Fibroblast of skin of scalp (primary cell): ENCODE measurements at regions not wholly inside any gene's neighbourhood (a gene's known extent, or its start where the extent isn't known, plus 50 kb on each side); places are given as distances from the start of the nearest gene placed in this dataset.

Experiments used
- DNase-seq: peaks from one replicate; pipeline ENCODE4 v3.0.0-alpha.2; 2013

DNA sequence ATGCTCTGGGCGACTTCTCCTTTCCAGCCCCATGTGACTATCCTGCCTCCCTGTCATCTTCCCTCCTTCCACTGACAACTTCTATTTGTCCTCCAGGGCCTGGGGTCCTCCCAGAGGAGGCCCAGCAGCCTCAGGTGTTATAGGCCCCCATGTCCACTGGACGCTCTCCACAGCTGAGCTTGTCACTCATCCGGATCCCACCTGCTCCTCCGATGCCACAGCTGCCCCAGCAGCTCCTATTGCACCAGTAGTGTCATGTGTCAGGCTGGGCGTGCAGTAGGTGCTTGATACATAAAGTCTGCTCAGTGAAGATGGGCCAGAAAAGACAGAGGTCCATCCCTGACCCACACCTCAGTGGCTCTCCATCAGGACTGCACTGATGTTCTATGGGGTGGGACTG is 305.7 kb upstream of the MYT1L start:
- no peak for DNase-seq

DNA sequence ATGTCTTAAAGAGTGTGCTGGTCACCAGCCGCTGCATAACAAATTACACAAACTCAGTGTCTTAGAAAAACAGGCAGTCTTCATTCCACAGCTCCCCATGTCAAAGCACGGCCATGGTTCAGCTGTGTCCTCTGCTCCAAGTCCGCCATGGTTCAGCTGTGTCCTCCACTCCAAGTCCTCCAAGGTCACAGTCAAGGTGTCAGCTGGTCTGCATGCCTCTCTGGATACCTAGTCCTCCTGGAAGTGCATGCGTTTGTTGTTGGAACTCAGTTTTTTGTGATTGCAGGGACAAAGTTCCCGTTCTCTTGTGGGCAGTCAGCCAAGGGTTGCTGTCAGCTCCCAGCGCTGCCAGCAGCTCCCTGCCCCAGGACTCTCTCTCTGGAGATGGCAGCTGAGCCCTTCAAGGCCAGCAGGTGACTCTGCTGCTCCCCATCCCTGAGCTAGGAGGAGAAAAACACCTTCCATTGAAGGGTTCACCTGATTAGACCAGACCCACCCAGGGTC is 304.0 kb upstream of the MYT1L start:
- no peak for DNase-seq

DNA sequence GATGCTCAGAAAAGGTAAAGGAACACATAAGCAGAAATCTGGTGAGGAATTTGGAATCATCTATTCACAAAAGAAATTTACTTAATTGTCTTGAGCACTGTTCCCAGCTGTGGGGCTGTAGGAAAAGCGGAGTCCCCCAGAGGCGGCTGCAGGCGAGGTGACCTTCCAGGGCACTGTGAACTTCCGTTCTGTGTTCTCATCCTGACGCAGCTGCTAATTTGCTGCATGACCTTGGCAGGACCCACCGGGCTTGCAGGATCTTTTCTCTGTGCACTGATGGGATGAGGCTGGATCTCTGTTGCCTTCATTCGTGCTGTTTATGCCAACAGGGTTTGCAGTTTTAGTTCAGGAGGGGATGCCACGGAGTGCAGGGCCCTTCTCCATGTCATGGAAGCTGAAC is 301.9 kb upstream of the MYT1L start:
- DNase-seq, result no peak

DNA sequence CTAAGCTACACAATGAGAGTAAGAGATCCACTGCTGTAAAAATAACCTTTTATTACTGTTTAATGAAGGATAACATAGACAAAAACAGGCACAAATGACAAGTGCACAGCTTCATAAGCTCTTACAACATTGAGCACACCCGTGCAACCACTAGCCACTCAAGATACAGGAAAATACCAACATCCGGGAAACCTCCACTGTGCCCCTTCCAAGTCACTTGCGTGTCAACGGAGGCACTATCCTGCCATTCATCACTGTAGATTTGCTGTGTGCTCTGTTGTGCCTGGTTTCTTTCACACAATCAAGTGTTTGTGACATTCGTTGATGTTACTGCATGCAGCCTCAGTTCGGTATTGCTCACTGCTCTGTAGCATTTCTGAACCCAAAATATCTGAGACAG is 292.9 kb upstream of the MYT1L start:
- no peak for DNase-seq

DNA sequence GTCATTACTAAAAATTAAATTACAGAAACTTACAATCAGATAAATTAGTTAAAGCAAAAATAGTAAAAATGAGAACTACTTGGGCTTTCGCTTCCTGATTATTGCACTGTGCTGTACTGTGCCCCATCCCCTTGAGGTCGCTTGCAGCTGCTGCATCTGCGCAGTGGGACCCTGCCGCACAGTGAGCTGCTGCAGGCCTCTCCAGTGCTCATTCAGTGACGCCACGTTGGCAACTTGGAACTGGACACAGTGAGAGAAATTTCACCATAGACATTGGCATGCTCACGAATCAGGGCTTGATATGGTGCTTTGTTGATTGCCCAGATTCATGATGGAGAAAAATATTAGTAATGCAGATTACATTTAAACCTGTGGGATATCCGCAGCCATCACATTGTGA is 290.8 kb upstream of the MYT1L start:
- no peak for DNase-seq

DNA sequence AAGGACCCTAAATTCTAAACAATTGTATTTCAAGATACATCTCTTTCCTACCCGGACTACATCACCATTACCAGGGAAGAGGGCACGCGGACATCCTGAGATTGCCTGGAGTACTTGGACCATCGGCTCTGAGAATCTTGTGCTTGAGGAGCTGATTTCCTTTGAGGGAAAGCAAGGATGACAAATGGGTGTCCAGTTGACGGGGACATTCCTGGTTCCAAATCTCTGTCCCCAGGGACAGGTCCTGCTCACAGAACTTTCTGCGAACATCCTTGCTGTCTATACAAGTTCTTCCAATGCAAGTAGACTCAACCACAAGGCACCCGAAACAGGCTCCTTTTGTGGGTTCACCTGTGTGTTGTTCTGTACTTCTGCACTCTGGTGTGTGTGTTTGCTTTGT is 289.5 kb upstream of the MYT1L start:
- DNase-seq, result no peak

DNA sequence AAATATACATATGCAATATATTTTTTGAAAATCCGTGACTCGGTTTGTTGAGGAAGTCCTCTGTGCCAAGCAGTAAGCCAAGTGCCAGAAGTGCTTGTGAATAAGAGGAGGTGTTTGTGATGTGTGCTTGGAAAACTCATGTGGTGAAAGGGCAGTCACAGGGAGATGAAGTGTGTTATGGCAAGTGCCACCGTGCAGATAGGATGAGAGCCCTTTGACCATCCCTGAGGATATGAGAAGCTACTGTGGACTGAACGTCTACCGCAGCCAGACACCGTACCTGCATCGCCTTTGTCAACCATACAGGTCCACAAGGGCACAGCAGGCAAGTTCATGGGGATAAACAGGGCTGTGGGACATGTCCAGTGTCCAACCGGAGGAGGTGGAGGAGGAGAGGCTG is 288.9 kb upstream of the MYT1L start:
- DNase-seq, result no peak

DNA sequence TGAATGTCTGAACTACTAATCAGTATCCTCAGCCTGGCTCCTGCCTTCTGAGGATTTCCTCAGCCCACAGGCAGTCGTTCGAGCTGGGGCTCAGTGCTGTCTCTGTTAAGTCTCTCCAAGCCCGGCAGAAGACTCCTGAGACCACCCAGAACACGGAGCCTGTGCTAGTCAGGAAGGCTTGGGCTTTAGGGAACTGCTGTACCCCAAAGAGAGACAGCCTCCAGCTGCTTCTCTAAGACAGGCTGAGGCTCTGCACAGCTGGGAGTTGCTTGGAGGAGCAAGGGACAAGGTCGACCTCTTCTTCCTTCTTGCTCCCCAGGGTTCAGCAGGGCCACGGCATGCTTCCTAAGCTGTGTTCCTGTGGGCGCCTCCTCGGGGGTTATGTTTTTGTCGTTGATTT is 283.4 kb upstream of the MYT1L start:
- DNase-seq, result no peak

DNA sequence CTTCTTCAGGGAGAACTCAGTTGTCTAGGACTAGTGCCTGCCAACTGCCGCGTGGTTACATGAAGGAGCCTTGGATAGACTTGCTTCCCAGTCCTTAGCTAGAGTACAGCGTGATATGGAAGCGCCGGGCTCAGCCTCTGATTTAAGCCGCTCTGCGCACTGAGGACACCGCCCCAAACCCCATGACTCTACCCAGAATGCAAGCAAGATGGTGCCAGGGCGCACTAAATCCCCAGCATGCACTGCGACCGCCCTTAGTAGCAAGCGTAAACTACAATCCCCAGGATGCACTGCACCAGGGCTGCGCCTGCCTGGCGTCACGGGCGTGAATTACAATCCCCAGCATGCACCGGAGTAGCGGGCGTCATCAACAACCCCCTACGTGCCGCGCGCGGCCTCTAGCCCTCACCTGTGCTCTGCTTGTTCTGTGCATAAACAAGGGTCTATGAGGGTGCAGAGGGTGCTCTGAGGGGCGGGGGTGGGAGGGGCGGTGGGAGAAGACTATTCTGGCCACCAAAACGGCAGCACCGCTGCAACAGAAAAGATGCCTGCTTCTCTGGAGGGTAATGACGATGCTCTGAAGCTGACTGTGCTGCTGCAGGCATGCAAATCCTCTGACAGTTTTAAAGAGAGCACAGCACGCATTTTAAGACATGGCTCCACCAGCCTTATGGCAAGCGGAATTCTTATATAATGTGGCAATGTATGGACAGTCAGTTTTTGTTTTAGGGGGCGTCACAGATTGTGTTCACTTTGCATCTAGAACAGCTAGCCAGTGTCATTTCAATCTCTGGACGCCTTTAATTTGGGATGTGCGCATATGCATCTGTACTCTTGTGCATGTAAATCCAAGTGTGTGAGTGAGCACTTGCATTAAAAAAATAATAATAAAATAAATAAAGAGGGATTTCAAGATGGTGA is 282.5 kb upstream of the MYT1L start:
- DNase-seq, result peak; percentile 90

DNA sequence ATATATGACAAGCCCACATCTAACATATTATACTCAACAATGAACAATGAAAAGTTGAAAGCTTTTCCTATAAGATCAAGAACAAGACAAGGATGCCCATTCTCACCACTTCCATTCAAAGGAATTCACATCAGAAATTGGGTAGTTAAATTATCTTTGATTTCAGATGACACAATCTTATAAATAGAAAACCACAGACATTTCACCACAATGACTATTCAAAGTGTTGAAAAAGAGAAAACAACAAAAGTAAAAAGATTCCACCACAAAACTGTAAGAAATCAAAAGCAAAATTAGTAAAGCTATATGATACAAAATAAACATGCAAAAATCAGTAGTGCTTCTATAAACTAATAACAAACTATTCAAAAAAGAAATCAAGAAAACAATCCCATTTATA is 279.7 kb upstream of the MYT1L start:
- no peak for DNase-seq

DNA sequence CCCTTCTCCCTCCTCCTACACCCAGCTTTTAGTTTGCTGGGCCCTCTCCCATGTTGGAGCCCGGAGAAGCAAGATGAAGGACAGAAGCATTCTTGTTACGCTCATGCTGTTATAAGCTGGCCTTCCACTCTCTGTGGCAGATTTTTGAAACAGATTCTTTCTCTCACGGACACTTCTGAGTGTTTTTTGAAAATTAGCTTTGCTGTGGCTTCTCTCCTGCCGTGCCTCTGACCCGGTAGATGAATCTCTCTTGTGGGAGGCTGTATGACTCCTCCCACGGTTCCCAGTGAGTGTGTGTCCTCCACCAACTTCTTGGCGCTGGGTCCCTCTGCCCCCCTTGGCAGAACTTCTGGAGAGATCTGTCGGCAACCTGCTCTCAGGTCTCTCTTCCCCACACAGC is 269.3 kb upstream of the MYT1L start:
- DNase-seq, result no peak

DNA sequence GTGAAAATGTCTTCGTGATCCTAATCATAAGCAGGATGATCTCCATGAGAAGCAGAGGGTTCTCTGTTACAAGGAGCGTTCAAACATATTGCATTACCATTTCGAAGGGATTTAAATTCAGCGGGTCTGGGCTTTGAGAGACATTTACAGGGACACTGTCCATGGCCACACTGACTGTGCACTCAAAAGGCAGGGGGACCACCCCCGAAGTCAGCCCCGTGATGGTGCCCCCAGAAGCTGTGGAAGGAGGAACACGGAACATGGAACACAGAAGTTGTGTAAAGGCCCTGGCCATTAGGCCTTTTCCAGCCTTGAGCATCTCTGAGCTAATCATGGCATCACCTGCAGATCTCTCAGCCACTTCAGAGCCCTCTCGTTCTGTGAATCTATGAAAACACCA is 268.4 kb upstream of the MYT1L start:
- no peak for DNase-seq

DNA sequence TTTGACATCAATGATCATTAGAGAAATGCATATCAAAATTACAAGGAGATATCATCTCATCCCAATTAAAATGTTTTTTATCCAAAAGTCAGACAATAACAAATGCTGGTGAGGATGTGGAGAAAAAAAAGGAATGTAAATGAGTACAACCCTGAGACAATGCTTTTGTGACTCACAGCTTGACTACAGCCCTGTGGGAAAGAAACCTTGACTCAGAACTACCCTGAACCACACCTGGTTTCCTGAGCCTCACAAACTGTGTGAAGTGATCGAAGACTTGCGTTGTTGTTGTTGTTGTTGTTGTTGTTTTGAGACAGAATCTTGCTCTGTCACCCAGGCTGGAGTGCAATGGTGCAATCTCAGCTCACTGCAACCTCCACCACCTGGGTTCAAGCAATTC is 266.6 kb upstream of the MYT1L start:
- no peak for DNase-seq

DNA sequence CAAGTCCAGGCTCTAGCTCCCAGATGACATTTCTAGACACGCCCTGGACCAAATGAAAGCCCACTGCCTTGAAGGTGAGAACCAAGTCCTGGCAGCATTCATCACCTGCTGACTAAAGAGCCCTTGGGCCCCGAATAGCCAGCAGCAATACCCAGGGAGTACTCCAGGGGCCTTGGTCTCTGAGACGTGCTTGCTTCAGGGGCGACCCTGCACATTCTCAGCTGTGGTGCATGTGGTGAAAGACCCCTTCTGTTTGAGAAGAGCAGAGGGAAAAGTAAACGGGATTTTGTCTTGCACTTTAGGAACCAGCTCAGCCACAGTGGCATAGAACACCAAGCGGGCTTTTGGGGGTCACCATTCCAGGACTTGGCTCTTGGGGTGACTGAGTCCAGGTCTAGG is 260.5 kb upstream of the MYT1L start:
- no peak for DNase-seq

DNA sequence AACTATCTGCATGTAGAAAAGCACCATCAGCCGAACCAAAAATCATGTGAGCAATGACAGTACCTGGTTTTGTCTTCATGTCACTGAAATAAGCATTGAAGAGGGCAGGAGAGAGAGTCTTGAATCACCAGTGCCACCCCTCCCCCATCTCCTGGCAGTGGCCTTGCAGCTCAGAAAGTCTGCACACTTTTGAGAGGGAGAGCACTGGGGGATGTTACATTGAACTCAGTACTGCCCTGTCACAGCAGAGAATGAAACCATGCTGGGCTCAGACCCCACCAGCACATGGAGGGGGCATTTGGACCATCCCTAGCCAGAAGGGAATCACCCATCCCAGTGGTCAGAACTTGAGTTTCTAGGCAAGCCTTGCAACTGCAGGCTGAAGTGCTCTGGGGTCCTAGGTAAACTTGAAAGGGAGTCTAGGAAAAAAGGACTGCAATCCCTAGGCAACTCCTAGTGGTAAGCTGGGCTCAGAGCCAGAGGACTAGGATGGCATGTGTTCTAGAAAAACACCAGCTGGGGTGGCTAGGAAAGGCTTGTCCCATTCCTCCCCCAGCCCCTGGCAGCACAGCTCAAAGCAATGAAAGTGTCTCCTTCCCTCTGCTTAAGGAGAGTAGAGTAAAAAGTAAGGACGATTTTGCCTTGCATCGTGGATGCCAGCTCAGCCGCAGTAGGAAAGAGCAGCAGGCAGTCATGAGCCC is 259.9 kb upstream of the MYT1L start:
- DNase-seq, result no peak

DNA sequence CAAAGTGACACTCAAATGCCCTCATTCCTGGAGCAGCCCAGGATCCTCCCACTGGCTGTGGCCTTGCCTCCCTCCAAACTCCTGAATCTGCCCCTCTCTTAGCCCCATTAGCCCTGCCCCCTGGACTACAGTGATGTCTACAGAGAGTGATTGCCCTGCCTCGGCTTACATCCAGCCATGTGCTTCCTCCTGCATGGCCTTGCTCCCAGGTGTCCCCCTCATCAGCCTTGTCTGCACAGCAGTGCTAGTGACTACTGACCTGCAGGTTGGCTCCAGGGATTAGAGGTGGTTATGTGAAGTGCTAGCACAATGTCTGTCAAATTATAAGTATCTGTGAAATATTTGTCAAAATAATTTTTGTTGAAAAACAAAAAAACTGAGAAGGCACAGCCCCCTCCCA is 259.1 kb upstream of the MYT1L start:
- no peak for DNase-seq

DNA sequence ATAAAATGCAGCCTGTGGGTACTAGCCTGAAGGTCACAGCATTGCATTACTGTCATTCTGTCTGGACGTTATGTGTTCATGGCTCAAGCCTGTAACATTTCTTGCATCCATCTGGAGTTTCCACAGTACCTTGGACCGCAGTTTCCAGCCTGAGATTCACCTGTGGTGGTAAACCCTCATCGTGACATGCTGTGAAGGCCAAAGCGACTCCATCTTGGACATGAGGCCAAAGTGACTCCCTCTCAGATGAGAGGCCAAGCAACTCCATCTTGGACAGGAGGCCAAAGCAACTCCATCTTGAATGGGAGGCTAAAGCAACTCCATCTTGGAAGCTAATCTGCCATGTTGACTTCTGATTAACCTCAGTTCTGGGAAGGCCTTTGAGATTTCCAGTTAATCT is 257.7 kb upstream of the MYT1L start:
- no peak for DNase-seq

DNA sequence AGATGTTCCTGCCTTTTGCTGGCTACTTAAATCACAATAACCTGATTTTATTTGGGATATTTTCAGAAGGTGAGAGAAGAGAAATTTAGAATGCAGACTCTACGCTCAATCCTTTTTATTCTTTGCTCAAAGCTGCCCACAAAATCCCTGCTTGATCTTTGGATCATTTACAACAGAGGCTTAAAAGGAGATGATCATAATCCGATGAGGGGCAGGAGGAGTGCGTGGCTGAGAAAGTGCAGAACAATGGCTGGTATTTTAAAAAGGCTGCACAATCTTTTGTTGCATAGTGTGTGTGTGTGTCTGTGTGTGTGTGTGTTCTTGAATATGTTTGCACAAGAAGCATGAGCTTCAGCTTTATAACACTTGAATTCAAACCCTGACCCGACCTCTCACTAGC is 256.3 kb upstream of the MYT1L start:
- DNase-seq, result no peak

DNA sequence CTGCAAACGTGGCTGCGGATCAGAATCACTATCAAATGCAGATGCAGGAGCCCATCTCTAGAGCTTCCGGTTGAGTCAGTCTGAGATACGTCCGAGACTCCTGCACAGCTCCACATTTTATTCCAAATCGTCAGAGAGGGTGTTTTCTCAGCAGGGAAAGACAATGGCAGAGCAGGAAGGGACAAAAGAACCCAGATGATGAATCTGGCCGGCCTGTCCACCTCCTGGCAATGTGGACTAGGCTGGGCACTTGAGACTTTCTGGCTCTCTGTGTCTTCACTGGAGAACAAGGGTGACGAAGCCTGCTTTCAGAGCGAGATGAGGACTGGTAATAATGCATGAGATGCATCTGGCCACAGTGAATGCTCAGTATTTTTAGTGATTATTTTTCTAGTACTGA is 255.9 kb upstream of the MYT1L start:
- no peak for DNase-seq

DNA sequence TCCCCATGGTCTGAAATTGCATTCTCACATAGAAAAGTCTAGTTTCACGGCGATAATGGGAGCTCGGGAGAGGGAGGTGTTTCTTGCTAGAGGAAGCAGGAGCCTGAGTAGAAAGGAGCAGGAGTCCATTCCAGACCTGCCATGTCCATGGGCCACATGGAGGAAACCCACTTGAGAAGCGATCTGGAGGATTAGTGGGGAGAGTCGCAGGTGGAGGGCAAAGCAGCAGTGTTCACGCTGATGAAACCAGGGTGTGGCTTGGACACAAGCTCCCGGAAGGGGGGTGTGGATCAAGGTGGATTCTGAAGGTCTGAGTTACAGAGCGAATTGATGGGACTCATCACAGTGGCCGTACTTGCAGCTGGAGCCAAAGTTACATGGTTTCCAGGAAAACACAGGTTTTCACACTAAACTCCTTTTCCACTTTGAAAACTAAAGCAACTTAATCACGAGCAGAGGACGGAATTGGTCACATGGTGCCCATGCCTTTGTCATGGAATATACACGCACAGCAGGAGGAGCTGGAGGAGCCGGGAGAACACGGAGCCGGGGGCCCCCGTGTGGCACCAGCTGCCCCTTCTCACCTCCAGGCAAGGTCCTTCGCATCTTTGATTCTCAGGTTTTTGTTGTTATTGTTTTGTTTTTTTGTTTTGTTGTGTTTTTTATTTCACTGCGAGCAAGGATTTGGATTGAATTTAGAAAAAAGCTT is 255.1 kb upstream of the MYT1L start:
- no peak for DNase-seq

DNA sequence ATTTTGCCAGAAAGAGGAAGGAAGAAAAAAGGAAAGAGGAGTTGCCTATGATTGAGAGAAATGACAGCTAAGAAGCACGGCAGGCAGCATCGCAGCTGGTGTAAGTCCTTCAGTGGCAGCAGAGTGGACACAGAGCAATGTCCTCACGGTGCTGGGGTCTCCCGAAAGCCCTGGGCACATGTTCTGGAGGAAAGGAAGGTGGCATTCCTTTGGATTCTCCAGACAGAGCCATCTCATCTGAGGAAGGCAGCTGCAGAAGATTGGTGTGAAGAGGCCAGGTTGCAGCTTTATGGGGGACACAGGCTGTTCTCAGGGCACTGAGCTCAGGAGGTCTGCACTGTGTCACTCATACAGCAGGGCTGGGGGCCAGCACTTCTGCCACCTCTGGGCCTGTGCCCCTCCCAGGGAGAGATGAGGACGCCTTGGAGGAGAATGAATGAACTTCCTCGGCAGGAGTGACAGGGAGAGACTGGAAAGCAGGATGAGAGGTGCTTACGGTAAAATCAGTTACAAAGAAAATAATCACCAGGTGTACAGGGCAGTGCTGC is 252.0 kb upstream of the MYT1L start:
- no peak for DNase-seq

DNA sequence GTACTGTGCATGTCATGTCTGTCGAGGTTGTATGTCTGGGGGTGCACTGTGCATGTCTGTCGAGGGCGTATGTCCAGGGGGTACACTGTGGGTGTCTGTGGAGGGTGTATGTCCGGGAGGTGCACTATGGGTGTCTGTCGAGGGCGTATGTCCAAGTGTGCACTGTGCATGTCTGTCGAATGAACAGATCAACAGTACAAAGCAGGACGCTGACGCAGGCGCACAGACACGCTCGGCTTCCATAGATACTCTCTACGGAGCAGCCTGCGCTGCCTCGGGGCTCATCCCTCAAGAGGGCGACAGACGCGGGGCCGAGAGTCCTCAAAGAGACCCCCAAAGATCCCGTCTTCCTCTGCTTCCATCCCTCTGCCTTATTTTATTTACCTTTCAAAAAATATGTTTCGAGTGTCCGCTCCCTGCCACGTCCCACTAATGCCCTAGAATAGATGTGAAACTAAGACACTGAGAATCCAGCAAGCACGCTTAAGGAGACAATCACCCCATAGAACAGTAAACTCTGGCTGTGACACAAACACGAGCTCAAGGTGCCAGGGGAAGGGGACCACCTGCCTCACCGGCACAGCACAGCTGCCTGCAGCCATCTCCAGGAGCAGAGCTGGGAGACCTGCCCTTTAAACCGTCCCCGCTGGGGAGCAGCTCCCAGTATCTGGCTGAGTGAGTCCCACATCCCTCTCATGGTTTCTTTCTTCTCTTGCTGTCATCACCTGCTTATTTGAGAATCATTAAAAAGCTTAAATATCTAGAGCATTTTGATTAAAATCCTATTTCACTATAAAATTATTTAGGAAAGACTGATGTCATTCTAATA is 250.5 kb upstream of the MYT1L start:
- DNase-seq, result no peak
